Thyroid gland (tissue), 4 donors: ENCODE measurements at regions not wholly inside any gene's neighbourhood (a gene's known extent, or its start where the extent isn't known, plus 50 kb on each side); places are given as distances from the start of the nearest gene placed in this dataset.

ENCODE experiments used
- POLR2A ChIP-seq, 2 donors: fragments of 450-650 bp; IDR thresholded peaks; one replicate each; pipeline ENCODE4 v1.6.1; 2017; ENCODE audit warnings: antibody characterized with exemption in 2 of 2, mild to moderate bottlenecking in 2 of 2, moderate library complexity in 1 of 2
- TF ChIP-seq, protein P1 (sequence below), 6 experiments: fragments of 200-600 bp in 3 of 6; fragments of 450-650 bp in 3 of 6; sonication (generic) in 3 of 6; IDR thresholded peaks; one replicate each; pipeline ENCODE4 v1.5.1; 2016 to 2019; ENCODE audit warnings: antibody characterized with exemption in 6 of 6, mild to moderate bottlenecking in 2 of 6, inconsistent platforms in 1 of 6, moderate library complexity in 1 of 6

DNA sequence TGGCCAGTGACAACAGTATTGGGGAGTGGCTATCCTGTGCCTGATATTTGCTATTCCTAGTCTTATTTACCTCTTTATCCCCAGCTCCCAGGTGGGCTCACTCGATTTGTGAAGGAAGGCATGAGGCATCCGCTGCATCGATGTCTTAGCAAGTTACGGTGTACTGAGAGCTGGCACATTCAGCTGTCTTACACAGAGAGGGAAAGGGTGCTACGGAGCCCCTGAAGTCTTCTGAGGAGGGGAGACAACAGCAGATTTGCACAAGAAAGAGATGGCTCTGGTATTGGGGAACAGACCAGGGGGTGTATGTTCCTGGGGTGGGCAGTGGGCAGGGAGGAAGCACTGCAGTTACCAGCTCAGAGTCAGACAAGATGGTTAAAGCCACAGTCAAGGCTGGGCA lies 172.6 kb downstream of the FGF18 start:
- TF ChIP-seq, protein P1, sequence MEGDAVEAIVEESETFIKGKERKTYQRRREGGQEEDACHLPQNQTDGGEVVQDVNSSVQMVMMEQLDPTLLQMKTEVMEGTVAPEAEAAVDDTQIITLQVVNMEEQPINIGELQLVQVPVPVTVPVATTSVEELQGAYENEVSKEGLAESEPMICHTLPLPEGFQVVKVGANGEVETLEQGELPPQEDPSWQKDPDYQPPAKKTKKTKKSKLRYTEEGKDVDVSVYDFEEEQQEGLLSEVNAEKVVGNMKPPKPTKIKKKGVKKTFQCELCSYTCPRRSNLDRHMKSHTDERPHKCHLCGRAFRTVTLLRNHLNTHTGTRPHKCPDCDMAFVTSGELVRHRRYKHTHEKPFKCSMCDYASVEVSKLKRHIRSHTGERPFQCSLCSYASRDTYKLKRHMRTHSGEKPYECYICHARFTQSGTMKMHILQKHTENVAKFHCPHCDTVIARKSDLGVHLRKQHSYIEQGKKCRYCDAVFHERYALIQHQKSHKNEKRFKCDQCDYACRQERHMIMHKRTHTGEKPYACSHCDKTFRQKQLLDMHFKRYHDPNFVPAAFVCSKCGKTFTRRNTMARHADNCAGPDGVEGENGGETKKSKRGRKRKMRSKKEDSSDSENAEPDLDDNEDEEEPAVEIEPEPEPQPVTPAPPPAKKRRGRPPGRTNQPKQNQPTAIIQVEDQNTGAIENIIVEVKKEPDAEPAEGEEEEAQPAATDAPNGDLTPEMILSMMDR (IDR thresholded peaks at IDR 0.05): no peak
- no peak for TF ChIP-seq POLR2A (IDR thresholded peaks at IDR 0.05)
